SK-N-DZ (cell line): ENCODE measurements at regions not wholly inside any gene's neighbourhood (a gene's known extent, or its start where the extent isn't known, plus 50 kb on each side); places are given as distances from the start of the nearest gene placed in this dataset.
"Not testable (repeated sequence)": the region's sequence is repeated elsewhere in the genome, so short reads cannot be mapped to it uniquely, and the experiment has no call there.

Source experiments
- DNase-seq: peaks from one replicate; pipeline ENCODE4 v3.0.0-alpha.2; 2015; ENCODE audit warnings: low spot score

GRCh38 chr20:53856300-53857295, 213.8 kb downstream of the BCAS1 start:
- no peak for DNase-seq

GRCh38 chr20:53855733-53856132, 214.7 kb downstream of the BCAS1 start:
- no peak for DNase-seq

- DNase-seq, result not testable (repeated sequence)
Observed at GRCh38 chr20:53854609-53854926, 215.8 kb downstream of the BCAS1 start.

- DNase-seq, result no peak
Observed at GRCh38 chr20:53853111-53853713, 217.2 kb downstream of the BCAS1 start.

- DNase-seq, result no peak
Observed at GRCh38 chr20:53852691-53853090, 217.7 kb downstream of the BCAS1 start.

- no peak for DNase-seq
Observed at GRCh38 chr20:53852014-53852413, 218.4 kb downstream of the BCAS1 start.

- no peak for DNase-seq
Observed at GRCh38 chr20:53850319-53850718, 220.1 kb downstream of the BCAS1 start.

GRCh38 chr20:53849471-53850059, 220.8 kb downstream of the BCAS1 start:
- DNase-seq, result no peak

GRCh38 chr20:53848304-53848703, 222.1 kb downstream of the BCAS1 start:
- no peak for DNase-seq

GRCh38 chr20:53847837-53848170, 222.6 kb downstream of the BCAS1 start:
- DNase-seq, result no peak

- DNase-seq, result no peak
Observed at GRCh38 chr20:53847139-53847836, 223.1 kb downstream of the BCAS1 start.

GRCh38 chr20:53846640-53847039, 223.8 kb downstream of the BCAS1 start:
- DNase-seq, result no peak

- no peak for DNase-seq
Observed at GRCh38 chr20:53845980-53846379, 224.4 kb downstream of the BCAS1 start.

- DNase-seq, result no peak
Observed at GRCh38 chr20:53844259-53844658, 226.1 kb downstream of the BCAS1 start.

- DNase-seq, result no peak
Observed at GRCh38 chr20:53843645-53844044, 226.7 kb downstream of the BCAS1 start.

- no peak for DNase-seq
Observed at GRCh38 chr20:53842301-53843099, 227.9 kb downstream of the BCAS1 start.

- DNase-seq, result no peak
Observed at GRCh38 chr20:53841741-53842140, 228.7 kb downstream of the BCAS1 start.

GRCh38 chr20:53840532-53840931, 229.9 kb downstream of the BCAS1 start:
- no peak for DNase-seq

GRCh38 chr20:53839423-53840176, 230.8 kb downstream of the BCAS1 start:
- DNase-seq, result no peak

GRCh38 chr20:53838311-53838868, 232.0 kb downstream of the BCAS1 start:
- DNase-seq, result no peak
